Middle frontal gyrus (tissue), 1 donor: ENCODE measurements at regions not wholly inside any gene's neighbourhood (a gene's known extent, or its start where the extent isn't known, plus 50 kb on each side); places are given as distances from the start of the nearest gene placed in this dataset.

ENCODE experiments used
- DNase-seq: peaks from one replicate; pipeline ENCODE4 v3.0.0-alpha.2; 2015; ENCODE audit warnings: low spot score; ENCODE audit errors: extremely low spot score

DNA sequence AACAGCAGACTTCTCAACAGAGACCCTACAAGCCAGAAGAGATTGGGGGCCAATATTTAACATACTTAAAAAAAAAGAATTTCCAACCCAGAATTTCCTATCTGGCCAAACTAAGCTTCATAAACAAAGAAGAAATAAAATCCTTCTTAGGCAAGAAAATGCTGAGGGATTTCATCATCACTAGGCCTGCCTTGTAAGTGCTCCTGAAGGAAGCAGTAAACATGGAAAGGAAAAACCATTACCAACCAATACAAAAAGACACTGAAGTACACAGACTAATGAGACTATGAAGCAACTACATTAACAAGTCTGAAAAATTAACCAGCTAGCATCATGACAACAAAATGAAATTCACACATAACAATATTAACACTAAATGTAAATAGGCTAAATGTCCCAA is 947.9 kb upstream of the CHORDC1 start:
- DNase-seq = no peak

DNA sequence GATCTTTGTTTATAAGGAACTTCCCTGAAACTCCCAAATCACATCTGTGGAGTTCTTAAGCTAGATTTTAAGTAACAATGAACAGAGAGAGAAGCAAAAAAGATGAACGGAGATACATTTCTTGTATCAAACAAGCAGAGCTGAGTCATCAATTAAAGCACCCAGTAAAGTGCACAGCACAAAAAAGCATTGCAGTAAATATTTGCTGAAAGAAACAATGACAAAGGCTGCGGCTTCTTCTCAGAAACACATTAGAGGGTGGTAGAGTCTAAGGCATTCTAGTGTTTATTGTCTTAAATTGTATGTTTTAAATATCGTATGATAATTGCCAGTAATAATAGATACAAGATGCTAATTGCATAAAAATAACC is 941.6 kb upstream of the CHORDC1 start:
- DNase-seq = no peak

DNA sequence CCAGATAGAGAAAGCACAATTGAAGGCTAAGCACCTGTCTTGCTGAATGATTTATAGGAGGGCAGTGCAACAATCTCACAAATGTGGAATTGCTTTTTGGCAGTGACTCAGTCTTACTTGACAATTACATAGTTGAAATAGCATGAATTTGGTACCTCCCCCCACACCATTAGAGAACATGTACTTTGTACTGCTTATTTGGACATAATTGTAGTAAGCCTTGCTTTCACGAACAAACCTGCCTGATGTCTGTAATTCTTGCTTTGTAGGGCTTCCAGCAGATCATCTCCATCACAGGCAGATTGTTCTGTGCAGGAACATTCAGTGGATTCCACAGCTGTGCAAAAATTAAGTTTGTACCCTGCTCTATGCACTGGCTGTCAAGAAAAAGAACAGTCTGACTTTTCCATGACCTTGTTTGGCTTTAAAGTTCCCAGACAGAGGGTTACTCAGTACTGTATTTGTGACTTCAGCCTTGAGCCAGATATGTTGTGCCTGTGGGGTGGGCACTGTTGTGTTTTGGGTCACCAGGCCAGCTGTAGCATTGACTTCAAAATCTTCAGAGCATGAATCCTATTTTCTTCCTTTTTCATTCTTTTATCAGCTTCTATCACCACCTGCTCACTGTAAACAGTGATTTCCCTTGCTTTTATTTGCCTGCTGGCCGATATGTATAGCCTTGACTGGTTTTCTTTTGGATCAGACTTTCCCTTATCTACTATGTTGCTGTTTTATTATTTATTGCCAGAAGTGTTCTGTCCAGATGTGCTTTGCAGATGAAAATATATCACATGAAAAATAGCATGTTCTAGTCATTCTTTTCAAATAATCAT is 941.0 kb upstream of the CHORDC1 start:
- DNase-seq = no peak

DNA sequence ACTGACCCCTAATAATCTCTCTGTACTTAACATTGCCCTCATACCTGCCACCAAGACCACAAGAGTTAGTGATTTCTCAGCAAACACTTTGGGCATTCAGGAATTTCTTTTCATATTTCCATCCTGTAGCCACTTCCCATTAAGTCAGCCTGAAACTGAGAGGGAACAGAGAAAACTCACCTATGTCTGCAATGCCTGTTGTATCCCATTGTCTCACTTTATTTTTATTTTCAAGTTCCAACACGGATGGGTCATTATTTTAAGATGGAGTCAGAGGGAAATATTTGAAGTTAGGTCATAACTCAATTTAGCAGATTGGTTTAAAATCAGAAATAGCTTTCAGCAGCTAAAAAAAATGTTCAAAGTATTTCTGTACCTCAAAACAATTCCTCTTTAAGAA is 937.8 kb upstream of the CHORDC1 start:
- no peak for DNase-seq

DNA sequence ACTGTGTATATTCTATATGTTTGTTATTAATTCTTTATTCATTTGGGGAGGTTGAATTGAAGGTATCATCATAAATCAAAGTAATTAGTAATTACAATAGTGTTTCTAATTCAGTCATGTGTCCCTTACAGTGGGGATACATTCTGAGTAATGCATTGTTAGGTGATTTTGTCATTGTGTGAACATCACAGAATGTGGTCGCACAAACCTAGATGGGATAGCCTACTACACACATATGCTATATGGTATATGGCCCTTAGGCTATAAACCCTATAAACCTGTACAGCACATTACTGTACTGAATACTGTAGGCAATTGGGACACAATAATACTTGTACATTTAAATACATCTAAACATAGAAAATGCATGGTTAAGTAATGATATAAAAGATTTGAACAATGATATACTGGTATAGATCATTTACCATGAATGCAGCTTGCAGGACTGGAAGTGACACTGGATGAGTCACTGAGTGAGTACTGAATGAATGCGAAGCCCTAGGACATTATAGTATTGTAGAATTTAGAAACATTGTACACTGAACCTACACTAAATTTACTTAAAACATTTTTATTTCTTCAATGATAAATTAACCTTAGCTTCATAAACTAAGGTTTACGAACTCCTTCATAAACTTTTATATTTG is 936.2 kb upstream of the CHORDC1 start:
- DNase-seq = no peak

DNA sequence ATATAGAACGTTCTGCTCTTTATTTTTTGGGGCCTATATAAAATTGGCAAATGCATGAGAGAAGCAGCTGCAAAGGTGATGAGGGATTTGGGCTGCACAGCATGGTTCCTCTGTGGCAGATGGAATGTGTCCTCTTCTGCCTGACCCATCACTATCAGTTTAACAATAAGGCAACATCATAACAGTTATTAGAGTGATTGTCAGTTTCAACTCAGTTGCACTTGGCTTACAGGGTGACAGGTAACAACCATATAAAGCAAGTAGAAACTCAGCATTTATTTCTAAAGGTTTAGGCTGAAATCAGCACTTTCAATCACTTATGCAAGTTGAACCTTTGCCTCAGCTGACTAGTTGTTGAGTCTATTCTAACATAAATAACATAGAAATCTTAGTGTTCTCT is 935.4 kb upstream of the CHORDC1 start:
- DNase-seq = no peak

DNA sequence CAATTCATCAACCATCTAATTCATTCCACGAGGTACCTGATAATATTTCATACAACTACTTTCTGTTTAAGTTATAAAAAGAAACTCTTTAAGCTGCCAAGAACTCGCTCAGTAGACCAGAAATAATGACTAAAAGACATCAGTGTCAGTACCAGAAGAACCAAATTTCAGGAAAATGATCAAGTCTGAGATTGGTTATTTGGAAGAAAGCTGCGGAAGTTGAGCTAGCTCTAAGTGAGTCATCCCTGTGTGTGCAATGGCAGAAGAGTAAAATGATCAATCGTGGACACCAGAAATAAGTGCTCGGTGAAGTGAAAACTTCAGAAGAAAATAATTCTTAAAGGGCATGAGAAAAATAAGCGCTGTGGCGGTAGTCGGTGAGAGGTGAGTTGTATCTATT is 933.2 kb upstream of the CHORDC1 start:
- DNase-seq = no peak

DNA sequence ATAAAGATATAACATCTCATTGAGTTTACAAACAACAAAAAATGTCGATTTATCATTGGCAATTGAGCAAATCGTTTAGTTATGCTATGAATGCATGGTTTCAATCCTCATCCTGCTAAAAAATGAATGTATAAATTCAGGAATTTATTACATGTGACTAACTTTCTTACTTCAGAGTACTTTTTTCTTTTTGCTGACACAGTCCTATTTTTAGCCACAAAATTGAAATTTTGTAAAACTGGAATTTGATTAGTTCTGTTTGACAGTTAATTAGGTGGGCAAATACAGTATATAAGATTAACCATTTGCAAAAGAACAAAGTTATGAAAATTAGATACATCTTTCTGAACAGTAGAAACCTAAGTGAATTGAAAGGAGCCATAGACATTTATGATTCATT is 925.0 kb upstream of the CHORDC1 start:
- no peak for DNase-seq

DNA sequence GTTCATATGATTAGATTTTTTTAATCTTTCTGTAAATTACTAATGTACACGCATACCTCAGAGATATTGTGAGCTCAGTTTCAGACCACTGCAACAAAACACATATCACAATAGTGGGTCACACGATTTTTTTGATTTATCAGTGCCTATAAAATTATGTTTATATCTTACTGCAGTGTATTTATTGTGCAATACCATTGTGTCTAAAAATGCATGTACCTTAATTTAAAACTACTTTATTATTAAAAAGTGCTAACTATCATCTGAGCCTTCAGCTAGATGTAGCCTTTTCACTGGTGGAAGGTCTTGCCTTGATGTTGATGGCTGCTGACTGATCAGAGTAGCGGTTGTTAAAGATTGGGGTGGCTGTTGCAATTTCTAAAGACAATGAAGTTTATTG is 918.8 kb upstream of the CHORDC1 start:
- no peak for DNase-seq

DNA sequence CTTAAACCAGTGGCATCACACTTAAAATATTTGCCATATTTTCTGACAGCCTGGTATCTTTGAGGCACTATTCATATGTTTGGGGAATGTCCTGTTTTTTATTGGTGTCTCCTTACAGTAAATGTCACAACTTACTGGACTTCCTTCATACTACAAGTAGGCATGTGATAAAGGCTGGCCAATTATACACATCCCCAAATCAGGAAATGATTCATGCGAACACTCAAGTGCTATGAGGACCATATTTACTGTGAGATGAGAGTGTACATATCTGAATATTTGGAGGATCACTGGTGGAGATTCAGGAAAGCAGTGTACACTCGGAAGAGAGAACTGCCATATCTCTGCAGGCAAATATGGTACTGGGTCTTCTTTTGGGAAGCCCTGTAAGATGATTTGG is 913.8 kb upstream of the CHORDC1 start:
- no peak for DNase-seq

DNA sequence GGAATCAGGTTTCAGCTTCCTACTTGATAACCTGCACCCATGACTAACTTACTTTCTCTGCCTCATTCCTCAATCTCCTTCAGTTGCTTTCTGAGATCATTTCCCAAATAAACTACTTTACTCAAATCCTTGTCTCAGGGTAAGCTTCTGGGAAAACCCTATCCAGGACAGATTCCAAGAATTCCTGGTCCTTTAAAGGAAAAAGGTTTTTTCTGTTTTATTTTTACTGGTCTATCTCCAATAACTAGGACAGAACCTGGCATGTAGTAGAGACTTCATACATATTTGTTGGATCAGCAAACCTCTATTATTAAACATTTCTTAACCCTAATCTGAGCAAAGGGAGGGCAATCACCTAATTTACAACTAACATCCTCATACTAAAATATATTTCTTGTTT is 910.5 kb upstream of the CHORDC1 start:
- no peak for DNase-seq

DNA sequence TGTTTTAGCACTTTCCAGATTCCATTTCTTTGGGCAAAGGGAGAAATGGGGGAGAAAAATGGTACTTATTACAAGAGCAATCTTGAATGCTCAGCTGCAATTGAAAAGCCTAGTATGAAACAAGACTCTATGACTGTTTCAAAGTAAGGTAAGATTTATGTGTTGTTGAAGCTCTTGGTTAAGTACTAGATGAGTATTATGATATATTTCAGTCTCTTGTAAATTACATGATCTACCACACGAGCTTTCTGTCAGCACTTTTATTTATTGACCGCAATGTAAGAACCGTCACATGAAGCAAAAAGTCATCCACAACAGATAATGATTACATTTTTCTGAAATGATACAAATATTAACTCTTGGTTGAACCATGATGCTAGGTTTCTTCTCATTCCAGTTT is 906.7 kb upstream of the CHORDC1 start:
- DNase-seq = no peak

DNA sequence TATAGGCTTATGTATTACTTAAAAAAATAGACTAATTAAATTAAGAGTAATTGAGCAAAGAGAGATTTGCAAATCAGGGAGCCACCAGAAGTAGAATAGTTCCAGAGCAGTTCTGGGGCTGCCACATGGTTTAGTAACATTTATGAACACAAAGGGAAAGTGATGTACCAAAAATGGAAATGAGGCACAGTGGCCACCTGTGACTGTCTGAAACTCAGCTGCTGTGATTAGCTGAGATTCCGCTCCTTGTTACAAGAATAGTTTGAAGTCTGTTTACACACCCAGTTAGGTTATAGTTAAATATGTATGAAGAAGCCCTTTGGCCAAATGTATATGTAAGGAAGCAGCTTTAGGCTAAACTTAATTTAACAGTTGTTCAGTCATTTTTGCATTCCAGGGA is 901.5 kb upstream of the CHORDC1 start:
- DNase-seq = no peak

DNA sequence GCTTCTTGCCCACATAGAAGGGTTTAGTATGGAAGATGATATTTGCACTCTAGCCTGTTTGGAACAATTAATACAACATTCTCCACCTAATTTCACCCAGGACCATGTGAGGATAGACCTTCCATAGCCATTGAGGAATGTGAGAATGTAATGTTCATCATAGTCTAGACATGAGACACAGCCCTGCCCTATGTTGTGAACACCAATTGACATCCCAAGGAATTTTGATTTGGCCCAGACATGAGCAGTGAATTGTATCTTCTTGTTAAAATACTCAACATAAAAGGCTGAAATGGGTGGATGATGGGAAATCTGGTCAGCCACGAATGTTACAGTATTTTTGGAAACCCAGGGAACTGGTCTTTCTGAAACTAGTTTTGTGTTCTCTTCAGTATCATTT is 892.3 kb upstream of the CHORDC1 start:
- DNase-seq = no peak

DNA sequence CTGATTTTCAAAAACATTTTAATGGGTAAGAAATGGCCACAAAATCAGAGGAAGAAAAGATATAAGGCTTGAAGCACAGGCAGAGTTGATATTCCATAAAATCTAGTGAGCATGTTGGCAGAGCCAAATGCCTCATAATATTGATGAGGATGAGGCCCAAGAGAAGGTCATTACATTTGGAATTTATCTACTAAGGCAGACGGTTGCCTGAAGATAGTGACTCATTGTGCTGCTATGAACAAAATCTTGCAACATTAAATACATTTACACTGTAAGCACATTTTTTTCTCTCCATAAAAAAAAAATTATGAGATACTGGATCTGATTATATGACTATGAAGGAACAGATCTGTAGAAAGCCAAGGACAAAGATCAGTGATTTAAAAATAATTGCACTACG is 881.4 kb upstream of the CHORDC1 start:
- DNase-seq = no peak

DNA sequence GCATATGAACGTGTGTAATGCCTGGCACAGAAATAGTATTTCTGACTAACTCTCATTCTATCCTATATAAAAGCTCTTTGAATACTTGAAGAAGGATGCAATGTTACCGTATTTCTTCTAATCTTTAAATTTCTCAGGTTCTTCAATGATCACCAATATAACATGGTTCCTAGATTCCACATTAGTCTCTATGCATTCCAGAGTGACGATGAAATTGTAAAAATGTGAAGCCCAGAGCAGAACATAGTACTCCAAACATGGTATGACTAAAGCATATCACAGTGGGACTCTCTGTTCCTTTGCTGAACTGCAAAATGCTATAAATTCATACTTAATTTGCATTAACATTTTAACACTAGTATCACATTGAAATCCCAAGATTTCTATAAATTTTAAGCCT is 877.6 kb upstream of the CHORDC1 start:
- no peak for DNase-seq

DNA sequence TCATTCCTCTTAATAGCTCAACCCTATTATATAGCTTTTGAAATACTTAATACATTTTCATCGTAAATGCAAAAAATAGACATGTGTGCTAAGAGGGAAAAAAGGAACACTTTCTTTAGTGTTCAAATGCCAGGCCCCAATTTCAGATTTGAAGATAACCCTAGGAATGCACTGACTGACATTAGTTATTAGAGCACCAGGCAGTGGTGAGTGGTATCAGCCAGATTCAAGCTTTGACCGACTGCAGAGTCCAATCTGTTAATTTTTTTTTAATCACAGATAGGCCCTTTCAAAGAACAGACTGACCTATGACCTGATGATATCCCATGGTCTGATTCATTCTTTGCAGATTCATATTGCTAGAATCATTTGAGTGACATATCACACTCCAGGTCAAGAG is 874.2 kb upstream of the CHORDC1 start:
- DNase-seq = no peak

DNA sequence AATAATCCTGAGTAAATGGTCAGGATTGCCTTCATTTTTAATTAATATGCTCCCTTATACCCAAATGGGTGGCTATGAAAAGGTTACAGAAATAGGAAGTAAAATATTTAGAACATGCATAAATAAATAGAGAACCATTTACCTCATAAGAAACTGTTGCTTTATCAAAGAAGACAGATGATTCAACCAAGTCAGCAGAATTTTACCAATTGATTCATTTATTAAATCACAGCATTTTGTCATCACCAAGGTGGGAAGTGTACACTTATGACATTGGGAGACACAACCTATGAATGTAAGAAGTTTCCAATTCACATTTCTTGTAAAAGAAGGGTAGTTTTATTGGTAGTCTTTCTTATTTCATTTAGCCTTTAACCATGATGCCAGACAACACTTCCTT is 870.3 kb upstream of the CHORDC1 start:
- DNase-seq = no peak

DNA sequence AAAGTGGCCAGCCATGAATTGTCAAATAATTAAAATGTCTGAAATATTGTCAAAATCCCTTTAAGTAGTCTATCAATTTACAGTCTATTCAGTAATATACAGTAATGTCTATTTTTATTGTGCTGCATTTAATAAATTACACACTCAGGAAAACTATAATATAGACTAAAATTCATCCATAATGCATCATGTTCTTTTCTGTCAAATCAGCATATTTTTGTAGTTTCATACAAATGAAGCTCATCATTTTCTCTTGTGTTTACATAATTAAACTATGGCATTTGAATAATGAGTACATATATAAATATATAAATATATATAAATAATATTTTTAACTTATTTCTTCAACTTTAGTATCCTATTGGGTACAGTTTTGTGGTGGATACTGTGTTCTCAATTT is 868.7 kb upstream of the CHORDC1 start:
- DNase-seq = no peak

DNA sequence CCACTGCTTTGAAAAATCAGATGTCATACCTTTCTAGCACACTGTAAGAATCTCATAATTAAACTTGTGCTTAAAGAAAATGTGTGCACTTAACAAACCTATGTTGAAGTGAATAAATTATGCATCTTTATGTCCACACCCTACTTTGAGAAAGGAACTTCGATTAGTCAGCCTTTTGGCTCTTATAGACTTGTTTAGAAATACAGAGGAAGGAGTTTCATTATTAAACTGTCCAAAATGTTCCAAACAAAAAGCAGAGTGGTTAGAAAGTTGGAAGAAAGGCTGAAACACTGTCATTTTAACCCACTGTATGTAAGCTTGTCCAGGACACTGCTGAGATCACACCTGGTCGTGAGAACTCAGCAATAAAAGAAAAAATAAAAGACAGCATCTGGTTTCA is 863.2 kb upstream of the CHORDC1 start:
- DNase-seq = no peak

DNA sequence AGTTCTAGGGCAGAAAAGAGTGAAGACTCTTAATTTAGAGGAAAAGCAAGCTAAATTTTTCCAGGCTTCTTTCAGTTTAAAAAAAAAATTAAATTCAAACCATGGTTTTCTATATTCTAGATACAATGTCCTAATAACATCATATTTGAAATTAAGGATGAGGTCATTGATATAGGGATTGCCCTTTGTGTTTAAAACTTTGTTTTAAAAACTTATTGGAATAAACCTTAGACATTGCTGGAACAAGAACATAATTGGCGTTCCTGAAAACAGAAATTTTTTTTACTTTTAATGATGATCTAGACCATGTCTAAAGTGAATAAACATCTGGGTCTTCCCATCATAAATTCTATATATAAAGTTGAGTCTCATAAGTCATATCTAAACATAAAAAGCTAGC is 859.4 kb upstream of the CHORDC1 start:
- DNase-seq = no peak

DNA sequence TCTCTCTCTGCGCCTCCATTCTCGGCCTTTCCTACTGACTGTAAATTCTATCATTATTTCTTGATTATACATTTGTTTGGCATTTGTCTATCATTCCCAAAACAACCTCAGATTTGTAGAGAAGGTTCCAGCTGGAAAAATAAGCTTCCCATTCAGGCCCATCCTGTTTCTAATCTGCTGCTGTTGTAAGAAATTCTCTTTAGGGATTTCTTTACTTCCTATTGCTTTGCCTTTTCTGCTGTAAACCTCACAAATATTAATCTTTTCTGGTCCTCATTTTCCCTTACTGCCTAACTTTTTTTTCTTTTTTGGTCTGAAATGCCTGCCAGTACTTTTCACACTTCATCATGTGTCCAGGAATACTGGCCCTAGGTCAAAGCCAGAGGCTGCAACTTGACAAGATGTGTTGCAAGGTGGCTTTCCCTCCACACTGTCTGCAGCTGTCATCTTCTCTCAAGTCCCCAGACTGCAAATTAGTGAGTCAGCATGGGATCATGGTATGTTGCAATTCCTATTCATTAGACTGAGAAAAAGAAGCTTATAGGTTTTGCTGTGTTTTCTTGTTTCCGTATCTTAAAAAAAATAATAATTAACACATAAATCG is 858.7 kb upstream of the CHORDC1 start:
- DNase-seq = no peak

DNA sequence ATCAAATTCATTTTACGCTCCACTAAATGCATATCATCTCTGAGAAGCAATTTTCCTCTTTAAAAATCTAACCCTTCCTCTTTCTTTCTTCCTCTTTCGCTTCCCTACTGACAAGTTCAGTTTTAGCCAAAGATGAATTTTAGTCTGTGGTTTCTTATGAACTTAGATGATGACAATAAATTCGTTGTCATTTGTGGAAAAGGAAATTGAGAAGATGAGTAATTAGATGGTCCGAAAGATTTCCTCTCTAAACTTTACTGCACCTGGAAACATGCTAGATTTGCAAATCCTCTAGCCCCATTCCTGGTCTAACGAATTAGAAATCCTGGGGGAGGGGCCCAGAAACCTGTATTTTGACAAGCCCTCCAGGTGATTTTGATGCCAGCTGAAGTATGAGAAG is 855.4 kb upstream of the CHORDC1 start:
- no peak for DNase-seq
